ENCODE measurements at regions not wholly inside any gene's neighbourhood (a gene's known extent, or its start where the extent isn't known, plus 50 kb on each side); places are given as distances from the start of the nearest gene placed in this dataset.

- FAIRE-seq (no peak), DNase-seq (no peak)
- Histone ChIP-seq H3K9me3 (ENCODE audit: control insufficient read depth in 2 of 3, insufficient read depth in 1 of 3, low read length in 3 of 3) (peaks cover 0 to 16% (median 2%) of the 10 kb centered on the region in 3 donors), H3K9ac (ENCODE audit: low read length in 3 of 3) (no peak overlapping the region), H3K27me3 (ENCODE audit: control insufficient read depth, insufficient read depth, low read length) (no peaks in the 10 kb centered on the region), H3K27ac (ENCODE audit: low read depth in 2 of 2, low read length in 2 of 2) (no peak overlapping the region), H3K4me3 (ENCODE audit: low read length in 3 of 3) (no peak overlapping the region), H3K4me1 (ENCODE audit: control insufficient read depth in 2 of 3, insufficient read depth in 2 of 3, low read depth in 1 of 3, low read length in 3 of 3) (no peaks in the 10 kb centered on the region), H3K36me3 (ENCODE audit: control insufficient read depth in 2 of 3, insufficient read depth in 3 of 3, low read length in 3 of 3) (no peaks in the 10 kb centered on the region)
- no peak for TF ChIP-seq CTCF (IDR thresholded peaks at IDR 0.05; ENCODE audit: borderline replicate concordance, extremely low read depth, insufficient read depth)
- intact Hi-C loops (cut with DNase I) = no loop called here
These were observed 545.6 kb downstream of the HDGFL1 start for GRCh38 chr6:23114812-23115504.

- no peak for TF ChIP-seq CTCF (IDR thresholded peaks at IDR 0.05; ENCODE audit: borderline replicate concordance, extremely low read depth, insufficient read depth)
- no peaks in the 10 kb centered on the region for H3K4me1 ChIP-seq (ENCODE audit: control insufficient read depth in 2 of 3, insufficient read depth in 2 of 3, low read depth in 1 of 3, low read length in 3 of 3)
- H3K9ac ChIP-seq (ENCODE audit: low read length in 3 of 3) = no peak overlapping the region
- intact Hi-C loops (cut with DNase I) = no loop called here
- no peak for FAIRE-seq
- no peaks in the 10 kb centered on the region for H3K27me3 ChIP-seq (ENCODE audit: control insufficient read depth, insufficient read depth, low read length)
- no peak overlapping the region for H3K27ac ChIP-seq (ENCODE audit: low read depth in 2 of 2, low read length in 2 of 2)
- H3K36me3 ChIP-seq (ENCODE audit: control insufficient read depth in 2 of 3, insufficient read depth in 3 of 3, low read length in 3 of 3) = no peaks in the 10 kb centered on the region
- peaks cover 0 to 6% (median 0%) of the 10 kb centered on the region in 3 donors for H3K9me3 ChIP-seq (ENCODE audit: control insufficient read depth in 2 of 3, insufficient read depth in 1 of 3, low read length in 3 of 3)
- H3K4me3 ChIP-seq (ENCODE audit: low read length in 3 of 3) = no peak overlapping the region
- DNase-seq = peak in 3 of 5 donors; percentile 12 to 50 (median 31)
These were observed 568.2 kb downstream of the HDGFL1 start for GRCh38 chr6:23137611-23138010.

GRCh38 chr6:23140871-23141270 is 571.5 kb downstream of the HDGFL1 start:
- H3K36me3 ChIP-seq (ENCODE audit: control insufficient read depth in 2 of 3, insufficient read depth in 3 of 3, low read length in 3 of 3) = no peaks in the 10 kb centered on the region
- FAIRE-seq = peak; percentile 76
- H3K9ac ChIP-seq (ENCODE audit: low read length in 3 of 3) = no peak overlapping the region
- peak in 2 of 5 donors; percentile 8 to 50 for DNase-seq
- intact Hi-C loops (cut with DNase I) = no loop called here
- no peak overlapping the region for H3K27ac ChIP-seq (ENCODE audit: low read depth in 2 of 2, low read length in 2 of 2)
- H3K27me3 ChIP-seq (ENCODE audit: control insufficient read depth, insufficient read depth, low read length) = no peaks in the 10 kb centered on the region
- no peak overlapping the region for H3K4me3 ChIP-seq (ENCODE audit: low read length in 3 of 3)
- peaks cover 0 to 6% (median 0%) of the 10 kb centered on the region in 3 donors for H3K9me3 ChIP-seq (ENCODE audit: control insufficient read depth in 2 of 3, insufficient read depth in 1 of 3, low read length in 3 of 3)
- no peaks in the 10 kb centered on the region for H3K4me1 ChIP-seq (ENCODE audit: control insufficient read depth in 2 of 3, insufficient read depth in 2 of 3, low read depth in 1 of 3, low read length in 3 of 3)
- TF ChIP-seq CTCF (IDR thresholded peaks at IDR 0.05; ENCODE audit: borderline replicate concordance, extremely low read depth, insufficient read depth) = no peak

GRCh38 chr6:23145781-23146180 is 576.4 kb downstream of the HDGFL1 start:
- no peak for TF ChIP-seq CTCF (IDR thresholded peaks at IDR 0.05; ENCODE audit: borderline replicate concordance, extremely low read depth, insufficient read depth)
- H3K9ac ChIP-seq (ENCODE audit: low read length in 3 of 3) = no peak overlapping the region
- H3K36me3 ChIP-seq (ENCODE audit: control insufficient read depth in 2 of 3, insufficient read depth in 3 of 3, low read length in 3 of 3) = no peaks in the 10 kb centered on the region
- no peaks in the 10 kb centered on the region for H3K4me1 ChIP-seq (ENCODE audit: control insufficient read depth in 2 of 3, insufficient read depth in 2 of 3, low read depth in 1 of 3, low read length in 3 of 3)
- FAIRE-seq = no peak
- intact Hi-C loops (cut with DNase I) = no loop called here
- no peak for DNase-seq
- no peaks in the 10 kb centered on the region for H3K27me3 ChIP-seq (ENCODE audit: control insufficient read depth, insufficient read depth, low read length)
- no peak overlapping the region for H3K27ac ChIP-seq (ENCODE audit: low read depth in 2 of 2, low read length in 2 of 2)
- no peak overlapping the region for H3K4me3 ChIP-seq (ENCODE audit: low read length in 3 of 3)
- H3K9me3 ChIP-seq (ENCODE audit: control insufficient read depth in 2 of 3, insufficient read depth in 1 of 3, low read length in 3 of 3) = no peaks in the 10 kb centered on the region
